ENCODE measurements at regions not wholly inside any gene's neighbourhood (a gene's known extent, or its start where the extent isn't known, plus 50 kb on each side); places are given as distances from the start of the nearest gene placed in this dataset.
"Not testable (repeated sequence)": the region's sequence is repeated elsewhere in the genome, so short reads cannot be mapped to it uniquely, and the experiment has no call there.

DNA sequence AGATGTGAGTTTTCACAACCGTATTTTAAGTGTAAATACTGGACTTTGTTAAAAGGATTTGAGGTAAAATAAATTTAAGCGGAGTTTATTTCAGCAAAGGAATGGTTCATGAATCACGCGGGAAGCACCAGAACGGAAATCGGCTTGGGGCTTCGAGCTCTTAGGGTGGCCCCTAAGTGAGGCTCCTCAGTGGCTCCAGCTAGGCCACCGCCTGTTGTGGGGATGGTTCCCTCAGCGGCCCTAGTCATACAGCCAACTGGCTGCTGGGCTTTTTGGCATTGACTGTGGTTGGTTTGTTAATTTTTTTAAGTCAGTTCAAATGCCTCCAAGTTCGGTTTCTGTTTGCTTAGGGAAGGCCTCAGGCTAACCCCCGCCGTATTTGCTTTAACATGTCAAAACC lies 198.0 kb downstream of the LMLN start:
- TF ChIP-seq, protein P1, sequence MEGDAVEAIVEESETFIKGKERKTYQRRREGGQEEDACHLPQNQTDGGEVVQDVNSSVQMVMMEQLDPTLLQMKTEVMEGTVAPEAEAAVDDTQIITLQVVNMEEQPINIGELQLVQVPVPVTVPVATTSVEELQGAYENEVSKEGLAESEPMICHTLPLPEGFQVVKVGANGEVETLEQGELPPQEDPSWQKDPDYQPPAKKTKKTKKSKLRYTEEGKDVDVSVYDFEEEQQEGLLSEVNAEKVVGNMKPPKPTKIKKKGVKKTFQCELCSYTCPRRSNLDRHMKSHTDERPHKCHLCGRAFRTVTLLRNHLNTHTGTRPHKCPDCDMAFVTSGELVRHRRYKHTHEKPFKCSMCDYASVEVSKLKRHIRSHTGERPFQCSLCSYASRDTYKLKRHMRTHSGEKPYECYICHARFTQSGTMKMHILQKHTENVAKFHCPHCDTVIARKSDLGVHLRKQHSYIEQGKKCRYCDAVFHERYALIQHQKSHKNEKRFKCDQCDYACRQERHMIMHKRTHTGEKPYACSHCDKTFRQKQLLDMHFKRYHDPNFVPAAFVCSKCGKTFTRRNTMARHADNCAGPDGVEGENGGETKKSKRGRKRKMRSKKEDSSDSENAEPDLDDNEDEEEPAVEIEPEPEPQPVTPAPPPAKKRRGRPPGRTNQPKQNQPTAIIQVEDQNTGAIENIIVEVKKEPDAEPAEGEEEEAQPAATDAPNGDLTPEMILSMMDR (IDR thresholded peaks at IDR 0.05), result not testable (repeated sequence)
- not testable (repeated sequence) for TF ChIP-seq POLR2A (IDR thresholded peaks at IDR 0.05)

Data from body of pancreas (tissue), 4 donors.